Astrocyte (in vitro differentiated cells and primary cell): ENCODE measurements at regions not wholly inside any gene's neighbourhood (a gene's known extent, or its start where the extent isn't known, plus 50 kb on each side); places are given as distances from the start of the nearest gene placed in this dataset.

Experiments
- DNase-seq: peaks from one replicate; pipeline ENCODE4 v3.0.0-alpha.2; 2010; ENCODE audit warnings: low read depth
- FAIRE-seq: peaks from 2 replicates; lab custom pipeline; 2011; peaks lifted over from hg19 to GRCh38; lab: Jason Lieb, UNC
- H2AFZ ChIP-seq: 2 replicates; pipeline ENCODE4 v1.6.0; 2012; ENCODE audit warnings: low read depth, low read length, inconsistent platforms
- H3K27ac ChIP-seq: 2 replicates; pipeline ENCODE4 v1.5.1; 2011; ENCODE audit warnings: low read depth, low read length, inconsistent platforms
- H3K27me3 ChIP-seq: 2 replicates; pipeline ENCODE4 v1.6.0; 2011; ENCODE audit warnings: low read length, inconsistent platforms; ENCODE audit not compliant: insufficient read depth
- H3K36me3 ChIP-seq: 2 replicates; pipeline ENCODE4 v1.5.1; 2011; ENCODE audit warnings: low read length, inconsistent platforms; ENCODE audit not compliant: insufficient read depth
- H3K4me1 ChIP-seq: 2 replicates; pipeline ENCODE4 v1.5.1; 2011; ENCODE audit warnings: low read length, inconsistent platforms; ENCODE audit not compliant: insufficient read depth
- H3K4me2 ChIP-seq: 2 replicates; pipeline ENCODE4 v1.6.0; 2012; ENCODE audit warnings: low read length, inconsistent platforms
- H3K4me3 ChIP-seq: 2 replicates; pipeline ENCODE4 v1.5.1; 2011; ENCODE audit warnings: low read depth, mild to moderate bottlenecking, low read length, inconsistent platforms; ENCODE audit not compliant: insufficient read depth
- H3K79me2 ChIP-seq: 2 replicates; pipeline ENCODE4 v1.6.0; 2012; ENCODE audit warnings: mild to moderate bottlenecking, low read length, inconsistent platforms; ENCODE audit not compliant: insufficient read depth
- H3K9ac ChIP-seq: 2 replicates; pipeline ENCODE4 v1.6.0; 2012; ENCODE audit warnings: mild to moderate bottlenecking, low read length, inconsistent platforms
- H3K9me3 ChIP-seq: 2 replicates; pipeline ENCODE4 v1.5.1; 2012; ENCODE audit warnings: low read depth, mild to moderate bottlenecking, low read length, inconsistent platforms; ENCODE audit not compliant: insufficient read depth
- H4K20me1 ChIP-seq: 2 replicates; pipeline ENCODE4 v1.6.0; 2012; ENCODE audit warnings: low read length, inconsistent platforms; ENCODE audit not compliant: insufficient read depth
- H3K27ac Mint-ChIP-seq: one replicate; pipeline ENCODE4 v1.8.0; 2021; ENCODE audit warnings: mild to moderate bottlenecking, mixed read lengths; ENCODE audit not compliant: unreplicated experiment
- H3K27me3 Mint-ChIP-seq: one replicate; pipeline ENCODE4 v1.8.0; 2021; ENCODE audit warnings: low read depth, mixed read lengths; ENCODE audit not compliant: unreplicated experiment
- H3K36me3 Mint-ChIP-seq: one replicate; pipeline ENCODE4 v1.8.0; 2021; ENCODE audit warnings: low read depth, mixed read lengths; ENCODE audit not compliant: unreplicated experiment
- H3K4me1 Mint-ChIP-seq: one replicate; pipeline ENCODE4 v1.8.0; 2021; ENCODE audit warnings: low read depth, mixed read lengths; ENCODE audit not compliant: unreplicated experiment
- H3K4me3 Mint-ChIP-seq: one replicate; pipeline ENCODE4 v1.8.0; 2021; ENCODE audit warnings: mild to moderate bottlenecking, moderate library complexity, mixed read lengths; ENCODE audit not compliant: unreplicated experiment
- H3K9me3 Mint-ChIP-seq: one replicate; pipeline ENCODE4 v1.8.0; 2021; ENCODE audit warnings: mild to moderate bottlenecking, mixed read lengths; ENCODE audit not compliant: unreplicated experiment
- EZH2 ChIP-seq: IDR thresholded peaks from 2 replicates; pipeline ENCODE4 v1.6.1; 2012; ENCODE audit warnings: mild to moderate bottlenecking, low read length, inconsistent platforms; ENCODE audit not compliant: insufficient read depth
- TF ChIP-seq, protein P1 (sequence below): IDR thresholded peaks from 2 replicates; pipeline ENCODE4 v1.5.1; 2011; ENCODE audit warnings: low read depth, mild to moderate bottlenecking, inconsistent platforms, low read length, moderate library complexity; ENCODE audit not compliant: insufficient read depth

- H3K9me3 ChIP-seq, result no peaks in the 10 kb centered on the region
- FAIRE-seq (no peak), DNase-seq (no peak)
- no peaks in the 10 kb centered on the region for H4K20me1 ChIP-seq
- TF ChIP-seq EZH2, result no peak
- TF ChIP-seq, protein P1, sequence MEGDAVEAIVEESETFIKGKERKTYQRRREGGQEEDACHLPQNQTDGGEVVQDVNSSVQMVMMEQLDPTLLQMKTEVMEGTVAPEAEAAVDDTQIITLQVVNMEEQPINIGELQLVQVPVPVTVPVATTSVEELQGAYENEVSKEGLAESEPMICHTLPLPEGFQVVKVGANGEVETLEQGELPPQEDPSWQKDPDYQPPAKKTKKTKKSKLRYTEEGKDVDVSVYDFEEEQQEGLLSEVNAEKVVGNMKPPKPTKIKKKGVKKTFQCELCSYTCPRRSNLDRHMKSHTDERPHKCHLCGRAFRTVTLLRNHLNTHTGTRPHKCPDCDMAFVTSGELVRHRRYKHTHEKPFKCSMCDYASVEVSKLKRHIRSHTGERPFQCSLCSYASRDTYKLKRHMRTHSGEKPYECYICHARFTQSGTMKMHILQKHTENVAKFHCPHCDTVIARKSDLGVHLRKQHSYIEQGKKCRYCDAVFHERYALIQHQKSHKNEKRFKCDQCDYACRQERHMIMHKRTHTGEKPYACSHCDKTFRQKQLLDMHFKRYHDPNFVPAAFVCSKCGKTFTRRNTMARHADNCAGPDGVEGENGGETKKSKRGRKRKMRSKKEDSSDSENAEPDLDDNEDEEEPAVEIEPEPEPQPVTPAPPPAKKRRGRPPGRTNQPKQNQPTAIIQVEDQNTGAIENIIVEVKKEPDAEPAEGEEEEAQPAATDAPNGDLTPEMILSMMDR, result no peak
- H2AFZ ChIP-seq, result no peak overlapping the region
- H3K9me3 Mint-ChIP-seq, result peaks cover 2% of the 10 kb centered on the region
- H3K4me1 ChIP-seq, result no peaks in the 10 kb centered on the region
- no peaks in the 10 kb centered on the region for H3K79me2 ChIP-seq
- H3K9ac ChIP-seq, result no peak overlapping the region
- H3K4me3 ChIP-seq, result no peak overlapping the region
- H3K36me3 Mint-ChIP-seq, result no peaks in the 10 kb centered on the region
- no peak overlapping the region for H3K4me3 Mint-ChIP-seq
- no peak overlapping the region for H3K27ac ChIP-seq
- H3K4me1 Mint-ChIP-seq, result peaks cover 8% of the 10 kb centered on the region
- peak overlapping the region; percentile 75 for H3K27ac Mint-ChIP-seq
- no peaks in the 10 kb centered on the region for H3K36me3 ChIP-seq
- no peaks in the 10 kb centered on the region for H3K27me3 ChIP-seq
- no peak overlapping the region for H3K4me2 ChIP-seq
- H3K27me3 Mint-ChIP-seq, result no peaks in the 10 kb centered on the region
These were observed 612.8 kb downstream of the CSNK1G3 start for GRCh38 chr5:124124711-124125229.

DNA sequence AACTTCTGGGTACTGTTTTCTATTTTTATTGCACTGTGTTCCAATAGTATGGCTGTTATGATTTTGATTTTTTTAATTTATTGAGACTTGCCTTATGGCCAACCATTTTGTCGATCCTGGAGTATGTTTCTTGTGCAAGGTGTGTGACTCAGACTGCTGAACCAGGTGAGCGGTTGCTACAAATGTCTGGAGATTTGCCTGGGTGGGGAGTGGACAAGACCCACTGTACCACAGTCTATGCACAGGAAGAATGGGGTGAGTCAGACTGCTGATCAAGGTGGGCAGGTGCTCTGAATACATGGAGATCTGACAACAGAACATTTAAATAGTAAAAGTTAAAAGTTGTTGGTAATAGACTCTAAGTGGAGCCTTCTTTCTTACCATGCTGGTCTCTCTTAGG, 609.2 kb downstream of the CSNK1G3 start:
- Histone ChIP-seq H3K4me1 (no peaks in the 10 kb centered on the region), H3K4me2 (no peak overlapping the region)

DNA sequence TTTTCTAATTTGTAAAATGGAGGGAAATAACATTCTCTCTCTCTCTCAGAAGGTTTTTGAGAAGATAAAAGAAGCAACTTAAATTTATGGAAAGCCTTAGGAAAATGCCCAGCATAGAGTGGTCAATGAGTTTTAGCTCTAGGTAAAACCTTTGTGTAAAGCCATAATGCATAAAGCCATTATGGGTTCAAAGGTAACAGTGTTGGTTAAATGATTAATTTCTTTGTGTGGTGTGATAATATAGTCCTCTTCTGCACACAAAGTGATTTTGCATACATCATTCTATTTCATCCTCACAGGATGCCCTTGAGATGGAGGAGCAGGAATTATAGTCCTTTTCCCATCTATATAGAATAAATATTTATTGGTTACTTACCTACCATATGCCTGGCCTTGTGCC, 602.9 kb downstream of the CSNK1G3 start:
- H3K27me3 Mint-ChIP-seq, result no peaks in the 10 kb centered on the region
- Histone ChIP-seq H3K27me3 (no peaks in the 10 kb centered on the region), H3K9me3 (no peaks in the 10 kb centered on the region), H3K79me2 (no peaks in the 10 kb centered on the region), H3K36me3 (no peaks in the 10 kb centered on the region), H3K27ac (no peak overlapping the region), H3K4me1 (no peaks in the 10 kb centered on the region), H3K4me3 (no peak overlapping the region), H2AFZ (no peak overlapping the region), H4K20me1 (no peaks in the 10 kb centered on the region), H3K9ac (no peak overlapping the region), H3K4me2 (no peak overlapping the region)
- no peak overlapping the region for H3K4me3 Mint-ChIP-seq
- FAIRE-seq (no peak), DNase-seq (no peak)
- H3K9me3 Mint-ChIP-seq, result no peaks in the 10 kb centered on the region
- no peaks in the 10 kb centered on the region for H3K36me3 Mint-ChIP-seq
- no peak for TF ChIP-seq EZH2
- TF ChIP-seq, protein P1, result no peak
- H3K4me1 Mint-ChIP-seq, result no peaks in the 10 kb centered on the region
- H3K27ac Mint-ChIP-seq, result no peak overlapping the region

More for the DNA sequence above, 609.2 kb downstream of the CSNK1G3 start:
- Histone ChIP-seq H3K36me3 (no peaks in the 10 kb centered on the region), H2AFZ (no peak overlapping the region), H3K27me3 (no peaks in the 10 kb centered on the region), H3K4me3 (no peak overlapping the region), H4K20me1 (no peaks in the 10 kb centered on the region), H3K9ac (no peak overlapping the region), H3K79me2 (no peaks in the 10 kb centered on the region), H3K27ac (no peak overlapping the region), H3K9me3 (no peaks in the 10 kb centered on the region)
- no peaks in the 10 kb centered on the region for H3K36me3 Mint-ChIP-seq
- H3K9me3 Mint-ChIP-seq, result peaks cover 2% of the 10 kb centered on the region
- TF ChIP-seq, protein P1, result no peak
- no peak for TF ChIP-seq EZH2
- DNase-seq (no peak), FAIRE-seq (no peak)
- peaks cover 8% of the 10 kb centered on the region for H3K4me1 Mint-ChIP-seq
- no peak overlapping the region for H3K4me3 Mint-ChIP-seq
- peak overlapping the region; percentile 35 for H3K27ac Mint-ChIP-seq
- H3K27me3 Mint-ChIP-seq, result no peaks in the 10 kb centered on the region
